OCI-LY7 (cell line): ENCODE measurements at regions not wholly inside any gene's neighbourhood (a gene's known extent, or its start where the extent isn't known, plus 50 kb on each side); places are given as distances from the start of the nearest gene placed in this dataset.

Experiments used
- CTCF ChIP-seq: fragments of 200-600 bp; sonication (generic); conservative IDR thresholded peaks from 2 replicates; pipeline ENCODE4 v1.5.1; 2014; ENCODE audit warnings: mild to moderate bottlenecking, antibody characterized with exemption, low read length, moderate library complexity, mixed read lengths
- EZH2phosphoT487 ChIP-seq: fragments of 200-600 bp; sonication (generic); IDR thresholded peaks from 2 replicates; pipeline ENCODE4 v1.6.1; 2018; ENCODE audit warnings: low read depth, borderline replicate concordance, mild to moderate bottlenecking, mixed run types, antibody characterized with exemption, low read length, moderate library complexity, mixed read lengths

- TF ChIP-seq CTCF (no peak), EZH2phosphoT487 (no peak)
Measured at GRCh38 chr2:8611700-8612099, 70.2 kb upstream of the ID2 start.
